ENCODE measurements at regions not wholly inside any gene's neighbourhood (a gene's known extent, or its start where the extent isn't known, plus 50 kb on each side); places are given as distances from the start of the nearest gene placed in this dataset.

GRCh38 chr9:107883496-107884124, 394.0 kb upstream of the KLF4 start:
- peak in 1 of 2 donors; percentile 25 for ATAC-seq

DNA sequence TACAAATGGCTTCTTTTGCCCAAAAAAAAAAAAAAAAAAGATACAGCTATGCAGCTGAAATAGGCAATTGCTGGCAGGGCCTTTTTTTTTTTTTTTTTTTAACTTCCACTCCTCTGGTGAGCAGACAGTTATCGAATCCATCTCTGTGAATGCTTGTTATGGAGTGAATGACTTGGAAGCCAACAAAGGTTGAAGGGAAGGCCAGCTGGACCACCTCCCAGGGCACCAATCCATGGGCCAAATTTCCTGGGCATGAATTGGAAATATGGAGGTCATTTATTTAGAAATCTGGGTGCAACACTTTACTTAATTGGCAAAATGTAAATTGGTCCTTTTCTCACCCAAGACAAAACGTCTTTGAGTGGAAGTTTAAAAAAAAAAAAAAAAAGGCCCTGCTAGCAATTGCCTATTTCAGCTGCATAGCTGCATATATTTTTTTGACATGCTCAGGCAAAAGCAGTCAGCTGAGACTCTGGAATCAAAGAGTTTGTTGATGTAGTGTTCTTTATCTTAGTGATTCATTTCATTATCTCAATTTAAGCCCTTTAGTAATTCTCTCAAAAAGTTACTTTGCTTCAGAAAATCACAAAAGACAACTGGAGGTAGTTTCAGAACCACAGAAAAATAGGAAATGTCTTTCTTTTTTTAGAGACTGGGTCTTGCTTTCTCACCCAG, 392.2 kb upstream of the KLF4 start:
- no peak for ATAC-seq

DNA sequence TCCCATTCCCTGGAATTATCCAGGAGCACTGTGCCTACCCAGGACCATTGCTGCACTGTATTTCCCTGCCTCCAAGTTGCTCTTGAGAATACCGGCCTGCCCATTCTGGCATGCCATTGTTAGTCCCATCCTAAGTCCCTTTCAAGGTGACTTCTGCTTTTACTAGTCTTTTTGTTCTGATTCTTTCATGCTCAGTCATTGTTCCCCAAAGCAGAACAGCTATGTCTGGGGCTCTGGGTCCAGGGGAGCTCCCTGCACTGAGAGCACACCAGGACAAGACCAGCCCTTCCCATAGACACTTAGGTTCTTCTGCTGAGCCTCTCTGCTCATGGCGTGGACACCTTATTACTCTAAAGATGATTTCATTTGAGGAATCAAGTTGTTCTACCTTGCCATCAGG, 388.9 kb upstream of the KLF4 start:
- no peak for ATAC-seq

DNA sequence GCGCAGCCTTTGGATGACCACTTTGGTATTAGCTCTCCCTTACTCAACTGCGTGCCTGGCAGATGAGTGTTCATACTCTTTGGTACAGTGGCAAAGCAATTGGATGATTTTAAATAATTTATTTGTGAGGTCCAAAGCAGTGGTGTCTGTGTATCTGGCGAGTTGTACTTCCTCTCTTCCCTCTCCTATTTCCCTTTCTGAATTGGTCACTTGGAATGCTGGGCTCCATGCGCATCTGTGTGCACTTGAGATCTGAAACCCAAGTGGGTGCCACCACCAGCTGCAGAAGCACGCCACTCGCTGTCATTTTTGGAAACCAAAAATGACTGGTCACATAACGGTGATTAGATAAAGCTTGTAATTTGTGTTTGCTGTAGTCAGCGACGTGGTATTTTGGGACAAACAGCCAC, 386.0 kb upstream of the KLF4 start:
- ATAC-seq, result no peak

GRCh38 chr9:107874591-107875369, 385.2 kb upstream of the KLF4 start:
- no peak for ATAC-seq

- peak in 1 of 2 donors; percentile 27 for ATAC-seq
These were observed 384.6 kb upstream of the KLF4 start for GRCh38 chr9:107874137-107874536.

GRCh38 chr9:107872457-107873192, 383.1 kb upstream of the KLF4 start:
- ATAC-seq, result no peak

DNA sequence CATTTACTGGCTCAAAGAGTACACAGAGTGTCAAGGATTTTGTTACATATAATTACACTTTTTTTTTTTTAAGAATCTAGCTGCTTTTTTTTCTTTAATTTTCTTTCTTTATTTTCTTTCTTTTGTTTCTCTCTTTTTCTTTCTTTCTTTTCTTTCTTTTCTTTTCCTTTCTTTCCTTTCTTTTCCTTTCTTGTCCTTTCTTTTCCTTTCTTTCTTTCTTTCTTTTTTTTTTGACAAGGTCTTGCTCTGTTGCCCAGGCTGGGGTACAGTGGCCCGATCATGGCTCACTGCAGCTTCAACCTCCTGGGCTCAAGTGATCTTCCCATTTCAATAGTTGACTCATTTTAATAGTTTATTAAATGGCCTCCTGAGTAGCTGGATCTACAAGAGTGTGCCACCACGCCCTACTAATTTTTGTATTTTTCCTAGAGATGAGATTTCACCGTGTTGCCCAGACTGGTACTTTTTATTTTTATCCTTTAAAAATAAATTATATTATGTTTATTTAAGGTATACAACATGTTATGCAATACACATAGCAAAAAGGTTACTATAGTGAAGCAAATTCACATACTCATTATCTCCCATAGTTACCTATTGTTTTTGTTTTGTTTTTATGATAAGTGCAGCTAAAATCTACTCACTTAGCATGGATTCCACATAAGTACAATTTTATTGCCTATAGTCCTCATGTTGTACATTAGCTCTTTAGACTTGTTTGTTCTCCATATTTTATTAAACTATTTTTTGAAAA, 381.5 kb upstream of the KLF4 start:
- no peak for ATAC-seq

- ATAC-seq, result no peak
These were observed 380.7 kb upstream of the KLF4 start for GRCh38 chr9:107870221-107870620.

GRCh38 chr9:107869111-107869510, 379.5 kb upstream of the KLF4 start:
- no peak for ATAC-seq

DNA sequence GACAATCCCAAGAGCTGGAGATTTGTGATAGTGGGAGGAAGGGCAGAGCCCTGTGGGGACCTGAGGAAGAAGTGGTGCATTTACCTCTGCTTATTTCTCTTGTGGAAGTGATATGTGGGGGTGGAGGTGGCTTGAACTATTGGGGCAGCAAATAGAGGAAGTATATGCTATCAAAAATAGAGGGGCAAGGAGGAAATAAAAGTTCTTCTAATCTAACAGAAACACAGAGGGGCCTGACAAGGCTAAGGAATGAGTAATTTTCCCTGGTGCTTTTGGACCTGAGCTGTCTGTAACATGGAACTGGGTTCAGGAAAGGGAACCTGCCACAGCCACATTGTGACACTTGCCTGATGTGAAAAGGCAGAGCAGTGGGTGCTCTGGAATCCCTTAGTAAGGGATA, 378.6 kb upstream of the KLF4 start:
- ATAC-seq, result no peak

DNA sequence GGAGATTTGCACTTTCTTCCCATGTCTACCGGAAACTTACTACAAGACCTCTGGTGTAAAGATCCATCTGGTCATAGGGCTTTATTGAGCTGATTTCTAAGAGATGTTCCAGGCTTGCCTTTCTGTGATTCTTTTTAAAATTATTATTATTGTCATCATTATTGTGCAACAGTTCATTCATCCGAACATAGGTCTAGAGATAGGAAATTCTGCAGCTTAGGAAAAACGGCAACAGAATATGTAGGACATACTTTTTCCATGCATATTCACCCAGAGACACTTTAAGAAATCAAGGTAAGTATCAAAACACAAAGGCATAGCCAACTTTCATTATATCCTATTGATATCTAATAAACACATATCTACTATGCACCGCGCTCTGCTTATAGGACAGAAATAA, 378.2 kb upstream of the KLF4 start:
- no peak for ATAC-seq

DNA sequence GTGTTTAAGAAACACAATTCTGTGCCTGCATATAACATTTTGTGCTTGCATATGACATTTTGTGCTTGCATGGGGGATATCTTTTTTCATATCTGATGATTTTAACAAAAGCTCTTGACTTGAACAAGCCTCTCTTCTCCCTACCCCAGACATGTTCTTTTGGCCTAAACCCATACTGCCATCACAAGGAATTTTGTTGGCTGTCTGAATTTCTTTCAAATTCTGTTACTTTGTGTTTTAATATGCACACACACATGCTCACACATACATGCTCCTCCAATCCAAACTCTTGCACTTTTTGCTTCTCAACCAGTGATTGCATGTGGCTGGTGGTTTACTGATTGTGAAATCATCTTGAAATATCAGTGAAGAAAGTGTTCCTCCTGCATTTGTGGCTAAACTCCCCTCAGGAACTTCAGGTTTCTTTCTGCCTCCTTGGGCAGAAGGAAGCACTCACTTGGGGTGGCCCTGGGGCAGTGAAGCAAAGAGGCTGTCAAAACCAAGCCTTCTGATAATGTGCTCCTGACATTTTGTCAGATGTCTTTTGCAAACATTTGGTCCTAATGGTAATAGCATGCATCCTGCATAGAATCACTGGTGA, 377.2 kb upstream of the KLF4 start:
- no peak for ATAC-seq

DNA sequence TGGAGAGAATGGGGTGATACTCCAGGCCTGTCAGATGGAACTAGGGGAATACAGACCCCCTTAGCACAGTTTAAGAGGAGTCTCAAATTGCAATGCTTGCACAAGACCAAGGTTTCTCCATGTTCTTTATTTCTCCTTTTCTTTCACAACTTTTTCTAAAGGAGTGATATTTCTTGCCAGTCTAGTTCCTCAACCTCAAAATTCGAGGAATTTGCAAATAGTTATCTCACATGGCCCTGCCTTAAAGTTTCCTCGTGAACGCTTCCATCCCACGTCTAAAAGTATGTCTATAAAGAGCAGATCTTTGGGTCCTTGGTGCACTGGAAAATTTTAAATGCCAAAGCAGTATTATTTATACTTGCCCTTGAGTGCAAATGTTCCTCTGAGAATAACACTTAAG, 373.8 kb upstream of the KLF4 start:
- no peak for ATAC-seq

DNA sequence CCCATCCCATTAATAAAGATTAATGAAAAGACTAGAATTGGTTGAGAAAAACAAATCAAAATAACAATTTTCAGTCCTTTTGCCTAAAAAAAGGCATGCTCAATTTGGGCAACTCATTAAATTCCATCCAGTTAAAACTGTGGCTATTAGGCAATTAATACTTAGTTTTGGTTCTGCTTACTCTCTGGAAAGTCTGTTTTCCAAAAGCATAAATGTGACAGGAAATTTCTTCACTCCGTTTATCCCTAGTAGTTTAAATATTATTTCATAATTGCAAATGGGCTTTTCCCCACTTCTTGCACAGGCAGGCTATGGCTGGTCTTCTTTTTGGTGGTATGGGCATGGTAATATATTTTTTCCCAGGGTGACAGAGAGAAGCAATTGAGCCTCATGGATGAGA, 373.3 kb upstream of the KLF4 start:
- ATAC-seq, result no peak

GRCh38 chr9:107862323-107862722, 372.8 kb upstream of the KLF4 start:
- ATAC-seq, result no peak

- ATAC-seq, result no peak
These were observed 371.5 kb upstream of the KLF4 start for GRCh38 chr9:107861075-107861474.

DNA sequence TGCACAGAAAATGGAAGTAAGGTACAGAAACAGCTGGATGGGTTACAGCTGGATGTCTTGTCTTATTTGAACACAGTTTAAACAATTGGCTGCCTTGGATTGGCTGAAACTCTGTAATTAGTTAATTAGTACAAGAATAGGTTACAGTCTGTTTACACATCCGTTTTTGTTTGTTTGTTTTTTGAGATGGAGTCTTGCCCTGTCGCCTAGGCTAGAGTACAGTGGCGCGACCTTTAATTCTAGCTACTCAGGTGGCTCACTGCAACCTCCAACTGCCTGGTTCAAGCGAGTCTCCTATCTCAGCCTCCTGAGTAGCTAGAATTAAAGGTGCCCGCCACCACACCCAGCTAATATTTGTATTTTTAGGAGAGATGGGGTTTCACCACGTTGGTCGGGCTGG, 368.7 kb upstream of the KLF4 start:
- ATAC-seq, result no peak

DNA sequence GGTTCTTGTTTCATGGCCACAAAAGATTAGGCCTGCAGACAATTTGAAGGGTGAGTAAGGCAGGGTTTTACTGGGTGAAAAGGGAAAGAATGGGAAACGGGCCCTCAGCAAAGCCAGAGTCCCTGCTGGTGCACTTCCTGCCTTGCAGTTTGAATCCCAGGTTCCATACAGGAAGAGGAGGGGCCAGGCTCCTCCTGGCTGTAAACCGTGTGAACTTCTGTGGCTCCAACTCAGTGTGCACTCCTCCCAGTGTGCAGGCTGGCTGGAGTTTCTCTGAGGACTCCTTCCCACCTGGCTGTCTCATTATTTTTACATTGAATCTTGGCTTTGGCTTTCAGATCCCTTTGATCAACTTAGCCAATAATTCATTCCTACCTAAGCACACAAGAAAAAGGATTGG, 367.1 kb upstream of the KLF4 start:
- ATAC-seq, result no peak

DNA sequence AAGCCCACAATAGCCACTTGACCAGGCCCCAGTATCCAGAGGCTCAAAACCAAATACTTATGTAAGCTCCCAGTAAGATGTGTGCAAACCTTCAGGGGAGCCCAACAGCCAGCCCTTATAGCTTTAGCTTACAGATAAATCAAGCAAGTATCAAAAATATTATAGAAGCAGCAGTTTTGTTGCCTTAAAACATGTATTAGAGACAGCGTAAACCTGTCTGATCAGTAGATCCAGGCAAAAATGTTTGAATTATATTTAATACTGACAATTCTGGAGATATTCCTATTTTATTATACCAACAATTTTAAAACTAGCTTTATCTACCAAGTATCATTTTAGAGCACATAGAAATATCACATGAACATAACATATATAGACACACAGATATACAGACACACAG, 365.6 kb upstream of the KLF4 start:
- ATAC-seq, result no peak

DNA sequence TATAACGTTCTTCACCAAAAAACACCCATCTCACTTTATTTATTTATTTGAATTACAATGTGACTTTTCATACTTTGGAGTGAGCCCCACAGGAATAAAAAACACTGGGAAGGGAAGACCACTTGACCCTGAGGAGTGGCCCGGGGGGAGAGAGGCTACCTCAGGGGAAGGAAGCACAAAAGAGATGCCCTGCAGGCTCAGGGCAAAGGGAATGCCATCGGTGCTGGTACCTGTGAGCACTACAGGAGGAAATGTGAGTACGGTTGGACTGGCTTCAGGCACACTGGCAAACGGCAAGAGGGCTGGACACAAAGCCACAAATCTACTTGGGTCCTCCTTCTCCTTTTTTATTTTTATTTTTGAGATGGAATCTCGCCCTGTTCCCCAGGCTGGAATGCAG, 363.9 kb upstream of the KLF4 start:
- no peak for ATAC-seq

GRCh38 chr9:107852891-107853290, 363.3 kb upstream of the KLF4 start:
- ATAC-seq, result no peak

Data from activated CD4-positive, CD25-positive, alpha-beta regulatory T cell treated with anti-CD3 and anti-CD28 coated beads, Interleukin-2, amount 50 U/mL, for 24 hours (primary cell).